Body of pancreas (tissue), 4 donors: ENCODE measurements at regions not wholly inside any gene's neighbourhood (a gene's known extent, or its start where the extent isn't known, plus 50 kb on each side); places are given as distances from the start of the nearest gene placed in this dataset.
"Not testable (repeated sequence)": the region's sequence is repeated elsewhere in the genome, so short reads cannot be mapped to it uniquely, and the experiment has no call there.

ENCODE experiments used
- ATAC-seq: fragments of 150-250 bp; one replicate; pipeline ENCODE4 v1.9.1; 2016
- DNase-seq, 4 donors: peaks; one replicate each; pipeline ENCODE4 v3.0.0-alpha.2; 2019
- H3K27ac ChIP-seq, 4 donors: fragments of 200-600 bp; sonication (generic); 1 replicate in 3 of 4; 2 replicates in 1 of 4; pipeline versions ENCODE4 v1.5.1 to v1.6.1; 2016 to 2019; ENCODE audit warnings: mild to moderate bottlenecking in 1 of 4, mixed read lengths in 1 of 4, moderate library complexity in 1 of 4
- H3K27me3 ChIP-seq, 2 donors: fragments of 200-600 bp; sonication (generic); one replicate each; pipeline ENCODE4 v1.6.0; 2016; ENCODE audit warnings: mild to moderate bottlenecking in 1 of 2
- H3K36me3 ChIP-seq, 2 donors: fragments of 200-600 bp; sonication (generic); replicated peaks in 1 of 2; 2 replicates each; pipeline ENCODE4 v1.5.1; 2016; ENCODE audit warnings: low read depth in 2 of 2; ENCODE audit not compliant: insufficient read depth in 1 of 2
- H3K4me1 ChIP-seq: fragments of 200-600 bp; sonication (generic); one replicate; pipeline ENCODE4 v1.6.0; 2016
- H3K4me3 ChIP-seq, 2 donors: fragments of 200-600 bp; sonication (generic); 1 replicate in 1 of 2; 2 replicates in 1 of 2; pipeline ENCODE4 v1.5.1; 2016 to 2019
- H3K9me3 ChIP-seq, 3 donors: fragments of 200-600 bp; sonication (generic); 1 replicate in 2 of 3; 2 replicates in 1 of 3; pipeline ENCODE4 v1.5.1; 2016
- CTCF ChIP-seq, 7 experiments: fragments of 450-650 bp in 4 of 7; fragments of 200-600 bp in 3 of 7; sonication (generic) in 3 of 7; IDR thresholded peaks; one replicate each; pipeline ENCODE4 v1.5.1; 2016 to 2019; ENCODE audit warnings: antibody characterized with exemption in 7 of 7
- POLR2A ChIP-seq, 3 donors: fragments of 450-650 bp; IDR thresholded peaks; one replicate each; pipeline ENCODE4 v1.6.1; 2016; ENCODE audit warnings: antibody characterized with exemption in 3 of 3, mild to moderate bottlenecking in 2 of 3
- WGBS, 2 donors: methylation state at CpG; one replicate each; pipeline ENCODE4 v1.1.5; 2017; 5-methylcytosine and 5-hydroxymethylcytosine counted together
- intact Hi-C: fragments of 100-400 bp; cut with DNase I; formaldehyde crosslinking; loops from one replicate; pipeline ENCODE4 v1.15.1; 2023

GRCh38 chr6:154622618-154623336 is 110.4 kb upstream of the SCAF8 start:
- Histone ChIP-seq H3K36me3 (no peaks in the 10 kb centered on the region), H3K9me3 (no peaks in the 10 kb centered on the region), H3K27me3 (no peaks in the 10 kb centered on the region), H3K4me1 (peaks cover 63% of the 10 kb centered on the region), H3K4me3 (no peak overlapping the region), H3K27ac (peak overlapping the region; percentile 64 to 80 (median 74))
- intact Hi-C loops: no loop called here
- whole genome bisulfite sequencing, 2 donors: 24 to 25% methylated on average over 3 of the region's 3 CpGs
- DNase-seq (peak; percentile 82 to 94 (median 90)), ATAC-seq (peak; percentile 90)
- TF ChIP-seq POLR2A (IDR thresholded peaks at IDR 0.05) (no peak), CTCF (IDR thresholded peaks at IDR 0.05) (no peak)

- 48 to 54% methylated on average over 4 to 6 of the region's 6 CpGs for WGBS, 2 donors
Measured at GRCh38 chr6:154623391-154623790, 109.8 kb upstream of the SCAF8 start.

GRCh38 chr6:154624038-154624599 is 109.1 kb upstream of the SCAF8 start:
- TF ChIP-seq CTCF (IDR thresholded peaks at IDR 0.05) (no peak), POLR2A (IDR thresholded peaks at IDR 0.05) (no peak)
- ATAC-seq: no peak
- H3K4me3 ChIP-seq: no peak overlapping the region

More at GRCh38 chr6:154623391-154623790, 109.8 kb upstream of the SCAF8 start:
- no peak for ATAC-seq
- TF ChIP-seq CTCF (IDR thresholded peaks at IDR 0.05) (no peak), POLR2A (IDR thresholded peaks at IDR 0.05) (no peak)
- H3K4me1 ChIP-seq: peaks cover 57% of the 10 kb centered on the region
- no peaks in the 10 kb centered on the region for H3K36me3 ChIP-seq
- H3K9me3 ChIP-seq: no peaks in the 10 kb centered on the region
- H3K27ac ChIP-seq: peak overlapping the region; percentile 64 to 80 (median 74)
- intact Hi-C loops: no loop called here
- no peak overlapping the region for H3K4me3 ChIP-seq
- no peaks in the 10 kb centered on the region for H3K27me3 ChIP-seq
- peak in 1 of 4 donors; percentile 18 for DNase-seq

GRCh38 chr6:154624727-154625126 is 108.5 kb upstream of the SCAF8 start:
- H3K9me3 ChIP-seq, H3K36me3 ChIP-seq, DNase-seq, ATAC-seq, H3K27ac ChIP-seq, H3K4me3 ChIP-seq, intact Hi-C loops, H3K27me3 ChIP-seq: not testable (repeated sequence)
- peaks cover 44% of the 10 kb centered on the region for H3K4me1 ChIP-seq
- 60 to 61% methylated on average over 2 of the region's 2 CpGs for WGBS, 2 donors

More at GRCh38 chr6:154624038-154624599, 109.1 kb upstream of the SCAF8 start:
- Histone ChIP-seq H3K36me3 (no peaks in the 10 kb centered on the region), H3K27ac (peak overlapping the region in 1 of 4 donors; percentile 73), H3K27me3 (no peaks in the 10 kb centered on the region), H3K9me3 (no peaks in the 10 kb centered on the region), H3K4me1 (peaks cover 50% of the 10 kb centered on the region)
- peak in 1 of 4 donors; percentile 24 for DNase-seq
- WGBS, 2 donors: 57 to 60% methylated on average over 6 of the region's 6 CpGs
- intact Hi-C loops: no loop called here

- H3K36me3 ChIP-seq: no peaks in the 10 kb centered on the region
- 80 to 87% methylated on average over 3 of the region's 3 CpGs for WGBS, 2 donors
- no peak for TF ChIP-seq CTCF (IDR thresholded peaks at IDR 0.05)
- no peak for TF ChIP-seq POLR2A (IDR thresholded peaks at IDR 0.05)
- intact Hi-C loops: no loop called here
- no peaks in the 10 kb centered on the region for H3K27me3 ChIP-seq
- no peak overlapping the region for H3K27ac ChIP-seq
- ATAC-seq (no peak), DNase-seq (no peak)
- H3K9me3 ChIP-seq: no peaks in the 10 kb centered on the region
- H3K4me3 ChIP-seq: no peak overlapping the region
- peaks cover 39% of the 10 kb centered on the region for H3K4me1 ChIP-seq
Measured at GRCh38 chr6:154625721-154626120, 107.5 kb upstream of the SCAF8 start.
